ENCODE measurements at regions not wholly inside any gene's neighbourhood (a gene's known extent, or its start where the extent isn't known, plus 50 kb on each side); places are given as distances from the start of the nearest gene placed in this dataset.

GRCh38 chr7:40972426-40972825 is 730.5 kb downstream of the INHBA start:
- ChIA-PET CTCF (interaction anchor here (2.1 kb wide), 1 partner anchor 31 kb away, joined by 11 read pairs; no protein-coding TSS in a partner anchor), POLR2A (no interaction called here)
- Histone ChIP-seq H3K79me2 (ENCODE audit: insufficient read depth) (no peaks in the 10 kb centered on the region), H3K4me2 (no peak overlapping the region), H3K9me2 (no peaks in the 10 kb centered on the region), H3K4me3 (ENCODE audit: low read depth in 2 of 2, low read length in 1 of 2) (no peak overlapping the region), H2AFZ (ENCODE audit: low read depth) (no peak overlapping the region), H3K4me1 (ENCODE audit: control insufficient read depth in 1 of 2, insufficient read depth in 2 of 2, low read depth in 1 of 2, low read length in 1 of 2) (peaks cover 0 to 22% of the 10 kb centered on the region in 2 experiments; a peak in 2 of 4 replicates), H3K9me3 (no peaks in the 10 kb centered on the region), H4K20me1 (ENCODE audit: insufficient read depth) (no peaks in the 10 kb centered on the region), H3F3A (replicated peaks; ENCODE audit: insufficient read depth) (no peaks in the 10 kb centered on the region), H3K27me3 (ENCODE audit: insufficient read depth) (no peaks in the 10 kb centered on the region), H3K36me3 (replicated peaks in 1 of 2; ENCODE audit: control insufficient read depth in 1 of 2, insufficient read depth in 2 of 2, low read length in 1 of 2) (no peaks in the 10 kb centered on the region), H3K27ac (ENCODE audit: low read depth in 2 of 2, low read length in 1 of 2) (no peak overlapping the region), H3K9ac (no peak overlapping the region)
- WGBS (ENCODE audit: low lambda C conversion rate) = 82% methylated on average over 1 of the region's 1 CpG
- DNase-seq = no peak
- no peak for TF ChIP-seq YY1 (IDR thresholded peaks at IDR 0.05; ENCODE audit: low read depth)
- no peak for TF ChIP-seq USF2 (IDR thresholded peaks at IDR 0.05; ENCODE audit: borderline replicate concordance, low read depth, low read length)
- TF ChIP-seq SIN3A (IDR thresholded peaks at IDR 0.05; ENCODE audit: borderline replicate concordance, low read depth, low read length) = no peak
- no peak for TF ChIP-seq SMC3 (IDR thresholded peaks at IDR 0.05; ENCODE audit: low read depth, low read length)
- no peak for TF ChIP-seq EZH2phosphoT487 (IDR thresholded peaks at IDR 0.05; ENCODE audit: borderline replicate concordance, low read depth)
- TF ChIP-seq FOXM1 (IDR thresholded peaks at IDR 0.05; ENCODE audit: low read depth) = no peak
- TF ChIP-seq CHD2 (IDR thresholded peaks at IDR 0.05; ENCODE audit: low read length, partially characterized antibody) = no peak
- TF ChIP-seq TEAD4 (IDR thresholded peaks at IDR 0.05; ENCODE audit: borderline replicate concordance, insufficient read depth) = no peak
- TF ChIP-seq RAD21 (IDR thresholded peaks at IDR 0.05; ENCODE audit: low read length) = no peak
- no peak for TF ChIP-seq RCOR1 (IDR thresholded peaks at IDR 0.05; ENCODE audit: low read length)
- no peak for TF ChIP-seq GABPA (IDR thresholded peaks at IDR 0.05; ENCODE audit: low read depth)
- TF ChIP-seq IRF3 (IDR thresholded peaks at IDR 0.05; ENCODE audit: low read depth, low read length) = no peak
- TF ChIP-seq MAX (IDR thresholded peaks at IDR 0.05; ENCODE audit: low read depth) = no peak
- TF ChIP-seq MEF2A (IDR thresholded peaks at IDR 0.05; ENCODE audit: borderline replicate concordance, low read depth) = no peak

- no peaks in the 10 kb centered on the region for H3K79me2 ChIP-seq (ENCODE audit: insufficient read depth)
- POLR2A ChIA-PET = no interaction called here
- no peaks in the 10 kb centered on the region for H3F3A ChIP-seq (replicated peaks; ENCODE audit: insufficient read depth)
- DNase-seq = peak; percentile 50
- H3K9me2 ChIP-seq = no peaks in the 10 kb centered on the region
- H3K36me3 ChIP-seq (replicated peaks in 1 of 2; ENCODE audit: control insufficient read depth in 1 of 2, insufficient read depth in 2 of 2, low read length in 1 of 2) = no peaks in the 10 kb centered on the region
- H4K20me1 ChIP-seq (ENCODE audit: insufficient read depth) = no peaks in the 10 kb centered on the region
- 23% methylated on average over 1 of the region's 1 CpG for WGBS (ENCODE audit: low lambda C conversion rate)
- CTCF ChIA-PET = interaction anchor here (1.3 kb wide), 1 partner anchor 33 kb away, joined by 5 read pairs; no protein-coding TSS in a partner anchor
- no peak overlapping the region for H3K9ac ChIP-seq
- H3K4me1 ChIP-seq (ENCODE audit: control insufficient read depth in 1 of 2, insufficient read depth in 2 of 2, low read depth in 1 of 2, low read length in 1 of 2) = peaks cover 0 to 24% of the 10 kb centered on the region in 2 experiments; a peak in 2 of 4 replicates
- no peaks in the 10 kb centered on the region for H3K9me3 ChIP-seq
- no peaks in the 10 kb centered on the region for H3K27me3 ChIP-seq (ENCODE audit: insufficient read depth)
- no peak overlapping the region for H3K4me3 ChIP-seq (ENCODE audit: low read depth in 2 of 2, low read length in 1 of 2)
- H3K4me2 ChIP-seq = no peak overlapping the region
- H2AFZ ChIP-seq (ENCODE audit: low read depth) = no peak overlapping the region
- H3K27ac ChIP-seq (ENCODE audit: low read depth in 2 of 2, low read length in 1 of 2) = peak overlapping the region in 1 of 2 experiments; percentile 24; a peak in 1 of 4 replicates
- TF ChIP-seq JUND (IDR thresholded peaks at IDR 0.05) (0 out of 2 replicates have a peak, but pooled peaks have one; percentile 18), RCOR1 (IDR thresholded peaks at IDR 0.05; ENCODE audit: low read length) (0 out of 2 replicates have a peak, but pooled peaks have one; percentile 51), ZBTB33 (IDR thresholded peaks at IDR 0.05; ENCODE audit: borderline replicate concordance, low read depth) (no peak), TCF12 (IDR thresholded peaks at IDR 0.05) (peak; percentile 76), GATA2 (CRISPR knock-in tag; IDR thresholded peaks at IDR 0.05) (peak; percentile 80), FOXM1 (IDR thresholded peaks at IDR 0.05; ENCODE audit: low read depth) (0 out of 2 replicates have a peak, but pooled peaks have one; percentile 44), USF1 (IDR thresholded peaks at IDR 0.05; ENCODE audit: borderline replicate concordance, low read depth) (no peak), NFIC (IDR thresholded peaks at IDR 0.05; ENCODE audit: borderline replicate concordance) (peak; percentile 60; the same call in 1 of the 2 replicates), PBX3 (IDR thresholded peaks at IDR 0.05) (peak; percentile 17; the same call in 1 of the 2 replicates), EP300 (IDR thresholded peaks at IDR 0.05; ENCODE audit: borderline replicate concordance in 1 of 2, low read depth in 1 of 2, low read length in 1 of 2) (peak in 1 of 2 experiments; percentile 86; a peak in 3 of 4 replicates), CHD2 (IDR thresholded peaks at IDR 0.05; ENCODE audit: low read length, partially characterized antibody) (peak; percentile 71), TAF1 (IDR thresholded peaks at IDR 0.05; ENCODE audit: borderline replicate concordance, low read depth, low read length) (no peak)
Measured at GRCh38 chr7:40969641-40970040, 733.2 kb downstream of the INHBA start.

Data from SK-N-SH (cell line).